HepG2 (cell line): ENCODE measurements at regions not wholly inside any gene's neighbourhood (a gene's known extent, or its start where the extent isn't known, plus 50 kb on each side); places are given as distances from the start of the nearest gene placed in this dataset.

Source experiments
- ATAC-seq: fragments of 200-7000 bp; cut with Tn5 transposase; 3 replicates; pipeline ENCODE4 v1.9.1; 2020; ENCODE audit warnings: mild to moderate bottlenecking, moderate library complexity
- BruUV-seq: library from RNA; stranded (reverse); fragments of 400-500 nt; replicated peaks from 2 replicates; lab custom pipeline; 2021; lab: Mats Ljungman, UMichigan
- CTCF ChIA-PET: fragments of 300-600 bp; formaldehyde crosslinking; extraction: SDS; loops from one replicate; lab custom pipeline; 2021; ENCODE audit warnings: low total read pairs, inconsistent platforms, low intra/inter-chr PET ratio; lab: Yijun Ruan, JAX
- POLR2A ChIA-PET: fragments of 350-600 bp; sonication (Branson Sonifier 250); formaldehyde crosslinking; loops from one replicate; lab custom pipeline; 2020; ENCODE audit warnings: antibody characterized with exemption, inconsistent platforms; lab: Yijun Ruan, JAX
- DNase-seq: peaks from one replicate; pipeline ENCODE4 v3.0.0-alpha.2; 2015; ENCODE audit warnings: low spot score
- FAIRE-seq: peaks from 3 replicates; lab custom pipeline; 2011; peaks lifted over from hg19 to GRCh38; lab: Jason Lieb, UNC
- H2AFZ ChIP-seq: one replicate; pipeline ENCODE4 v1.6.1; 2011; ENCODE audit warnings: low read length, inconsistent platforms
- H3K27ac ChIP-seq: fragments of 300-600 bp; 3 replicates; pipeline ENCODE4 v1.8.0; 2011; ENCODE audit warnings: mixed run types, mild to moderate bottlenecking, mixed read lengths, low read length, inconsistent platforms; ENCODE audit not compliant: insufficient read depth; ENCODE audit errors: extremely low read length
- H3K27me3 ChIP-seq, 2 experiments: fragments of 200-600 bp in 1 of 2; 2 replicates in 1 of 2; 3 replicates in 1 of 2; pipeline versions ENCODE4 v1.6.0 to v1.8.0; 2011; ENCODE audit warnings: low read length in 2 of 2, mild to moderate bottlenecking in 2 of 2, moderate library complexity in 2 of 2, inconsistent platforms in 1 of 2; ENCODE audit not compliant: insufficient read depth in 2 of 2, control insufficient read depth in 1 of 2
- H3K36me3 ChIP-seq, 2 experiments: fragments of 200-600 bp in 1 of 2; replicated peaks in 1 of 2; 2 replicates in 1 of 2; 3 replicates in 1 of 2; pipeline versions ENCODE4 v1.5.1 to v1.8.0; 2011; ENCODE audit warnings: low read length in 2 of 2, inconsistent platforms in 1 of 2; ENCODE audit not compliant: insufficient read depth in 2 of 2, control insufficient read depth in 1 of 2
- H3K4me1 ChIP-seq: 2 replicates; pipeline ENCODE4 v1.5.1; 2012; ENCODE audit warnings: low read length, inconsistent platforms; ENCODE audit not compliant: insufficient read depth
- H3K4me2 ChIP-seq: 2 replicates; pipeline ENCODE4 v1.6.0; 2011; ENCODE audit warnings: low read depth, low read length, inconsistent platforms
- H3K4me3 ChIP-seq, 3 experiments: fragments of 200-600 bp in 1 of 3; sonication (generic), shearing (Covaris generic) in 1 of 3; replicated peaks in 1 of 3; 2 replicates each; pipeline ENCODE4 v1.5.1; 2011 to 2016; ENCODE audit warnings: low read length in 3 of 3, inconsistent platforms in 2 of 3, low read depth in 2 of 3, mild to moderate bottlenecking in 2 of 3, control low read depth in 1 of 3, mixed read lengths in 1 of 3; ENCODE audit not compliant: insufficient read depth in 1 of 3
- H3K79me2 ChIP-seq: one replicate; pipeline ENCODE4 v1.6.1; 2011; ENCODE audit warnings: low read length, inconsistent platforms; ENCODE audit not compliant: insufficient read depth
- H3K9ac ChIP-seq: 2 replicates; pipeline ENCODE4 v1.6.0; 2011; ENCODE audit warnings: mild to moderate bottlenecking, low read depth, low read length, inconsistent platforms; ENCODE audit not compliant: insufficient read depth
- H3K9me3 ChIP-seq: 2 replicates; pipeline ENCODE4 v1.5.1; 2012; ENCODE audit warnings: mild to moderate bottlenecking, low read length
- H4K20me1 ChIP-seq: 2 replicates; pipeline ENCODE4 v1.6.0; 2011; ENCODE audit warnings: inconsistent platforms, mild to moderate bottlenecking, low read length, moderate library complexity; ENCODE audit not compliant: insufficient read depth
- HMGXB3 ChIP-seq: sonication (generic); formaldehyde crosslinking; IDR thresholded peaks from 2 replicates; pipeline ENCODE4 v1.4.0; 2020; ENCODE audit warnings: missing genetic modification reagents, borderline replicate concordance
- ZBTB20 ChIP-seq: sonication (generic); formaldehyde crosslinking; IDR thresholded peaks from 2 replicates; pipeline ENCODE4 v1.8.1; 2023; ENCODE audit warnings: missing genetic modification reagents, low read depth, mild to moderate bottlenecking, borderline replicate concordance
- ZFP90 ChIP-seq: sonication (generic); formaldehyde crosslinking; IDR thresholded peaks from 2 replicates; pipeline ENCODE4 v1.8.0; 2022; ENCODE audit warnings: missing genetic modification reagents, mild to moderate bottlenecking, inconsistent platforms, borderline replicate concordance
- ZNF777 ChIP-seq: sonication (generic); formaldehyde crosslinking; IDR thresholded peaks from 2 replicates; pipeline ENCODE4 v1.4.0; 2020; ENCODE audit warnings: missing genetic modification reagents
- WGBS: methylation state at CpG from one replicate; pipeline ENCODE4 v1.1.6; 2017; ENCODE audit warnings: low lambda C conversion rate; 5-methylcytosine and 5-hydroxymethylcytosine counted together
- in situ Hi-C: cut with HindIII; loops from 2 replicates; pipeline ENCODE4 v1.10.0; 2017; ENCODE audit warnings: low pct_unique_long_range_greater_than_20kb; ENCODE audit not compliant: extremely low pct_ligation_motif_present
- intact Hi-C: fragments of 100-400 bp; cut with micrococcal nuclease; formaldehyde crosslinking; loops from one replicate; pipeline ENCODE4 v1.10.0; 2022; ENCODE audit not compliant: unreplicated experiment
- TF ChIP-seq, protein P1 (sequence below): sonication (generic); formaldehyde crosslinking; IDR thresholded peaks from 2 replicates; pipeline ENCODE4 v1.4.0; 2020; ENCODE audit warnings: mild to moderate bottlenecking, missing genetic modification reagents

GRCh38 chr12:127770118-127770517, 496.9 kb upstream of the TMEM132C start:
- H3K4me2 ChIP-seq = no peak overlapping the region
- H3K9me3 ChIP-seq = peaks cover 21% of the 10 kb centered on the region; the same call in 1 of the 2 replicates
- DNase-seq (no peak), FAIRE-seq (no peak), ATAC-seq (no peak)
- in situ Hi-C loops = no loop called here
- WGBS = 23% methylated on average over 8 of the region's 8 CpGs
- no peaks in the 10 kb centered on the region for H3K79me2 ChIP-seq
- no peaks in the 10 kb centered on the region for H3K36me3 ChIP-seq
- no TSS peak for BruUV-seq
- H3K9ac ChIP-seq = no peak overlapping the region
- H2AFZ ChIP-seq = no peak overlapping the region
- H4K20me1 ChIP-seq = no peaks in the 10 kb centered on the region
- intact Hi-C loops = no loop called here
- H3K4me3 ChIP-seq = no peak overlapping the region
- H3K27me3 ChIP-seq = no peaks in the 10 kb centered on the region
- H3K27ac ChIP-seq = no peak overlapping the region
- H3K4me1 ChIP-seq = no peaks in the 10 kb centered on the region
- TF ChIP-seq, protein P1, sequence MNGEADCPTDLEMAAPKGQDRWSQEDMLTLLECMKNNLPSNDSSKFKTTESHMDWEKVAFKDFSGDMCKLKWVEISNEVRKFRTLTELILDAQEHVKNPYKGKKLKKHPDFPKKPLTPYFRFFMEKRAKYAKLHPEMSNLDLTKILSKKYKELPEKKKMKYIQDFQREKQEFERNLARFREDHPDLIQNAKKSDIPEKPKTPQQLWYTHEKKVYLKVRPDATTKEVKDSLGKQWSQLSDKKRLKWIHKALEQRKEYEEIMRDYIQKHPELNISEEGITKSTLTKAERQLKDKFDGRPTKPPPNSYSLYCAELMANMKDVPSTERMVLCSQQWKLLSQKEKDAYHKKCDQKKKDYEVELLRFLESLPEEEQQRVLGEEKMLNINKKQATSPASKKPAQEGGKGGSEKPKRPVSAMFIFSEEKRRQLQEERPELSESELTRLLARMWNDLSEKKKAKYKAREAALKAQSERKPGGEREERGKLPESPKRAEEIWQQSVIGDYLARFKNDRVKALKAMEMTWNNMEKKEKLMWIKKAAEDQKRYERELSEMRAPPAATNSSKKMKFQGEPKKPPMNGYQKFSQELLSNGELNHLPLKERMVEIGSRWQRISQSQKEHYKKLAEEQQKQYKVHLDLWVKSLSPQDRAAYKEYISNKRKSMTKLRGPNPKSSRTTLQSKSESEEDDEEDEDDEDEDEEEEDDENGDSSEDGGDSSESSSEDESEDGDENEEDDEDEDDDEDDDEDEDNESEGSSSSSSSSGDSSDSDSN (CRISPR knock-in tag) = no peak
- TF ChIP-seq, all 625 proteins: peak for 0
- CTCF ChIA-PET = no interaction called here
- POLR2A ChIA-PET = no interaction called here

DNA sequence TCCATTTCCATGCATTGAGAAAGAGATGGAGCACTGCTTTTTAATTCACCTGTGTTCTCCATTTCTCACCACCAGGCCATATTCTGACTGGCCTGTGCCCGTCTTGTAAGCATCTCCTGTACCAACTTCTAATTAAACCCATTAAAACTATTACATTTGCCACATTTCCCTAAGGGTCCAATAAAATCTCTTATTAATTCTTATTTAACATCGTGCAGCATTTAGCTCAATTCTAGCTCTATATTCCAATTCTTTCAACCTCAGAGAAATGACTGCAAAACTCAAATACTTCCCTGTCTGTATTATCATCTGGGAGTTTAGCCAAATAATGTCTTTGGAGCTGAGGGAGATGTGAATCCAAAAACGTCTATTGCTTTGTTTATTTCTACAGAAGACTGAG, 495.4 kb upstream of the TMEM132C start:
- ATAC-seq = no peak
- ChIA-PET POLR2A (no interaction called here), CTCF (no interaction called here)
- FAIRE-seq = no peak
- intact Hi-C loops = no loop called here
- no peak for DNase-seq
- no peak overlapping the region for H3K9ac ChIP-seq
- H3K4me1 ChIP-seq = no peaks in the 10 kb centered on the region
- BruUV-seq = no TSS peak
- in situ Hi-C loops = no loop called here
- H3K4me2 ChIP-seq = no peak overlapping the region
- H4K20me1 ChIP-seq = no peaks in the 10 kb centered on the region
- no peak overlapping the region for H3K27ac ChIP-seq
- TF ChIP-seq HMGXB3 (CRISPR knock-in tag) = no peak
- TF ChIP-seq ZBTB20 = no peak
- no peak for TF ChIP-seq ZFP90 (CRISPR knock-in tag)
- no peak for TF ChIP-seq ZNF777 (CRISPR knock-in tag)
- H2AFZ ChIP-seq = no peak overlapping the region
- 3% methylated on average over 3 of the region's 3 CpGs for WGBS
- H3K27me3 ChIP-seq = no peaks in the 10 kb centered on the region
- no peaks in the 10 kb centered on the region for H3K36me3 ChIP-seq
- no peak overlapping the region for H3K4me3 ChIP-seq
- H3K9me3 ChIP-seq = peaks cover 21% of the 10 kb centered on the region; the same call in 1 of the 2 replicates
- no peaks in the 10 kb centered on the region for H3K79me2 ChIP-seq
